ENCODE measurements at regions not wholly inside any gene's neighbourhood (a gene's known extent, or its start where the extent isn't known, plus 50 kb on each side); places are given as distances from the start of the nearest gene placed in this dataset.

GRCh38 chr4:95619525-95620443 is 71.0 kb upstream of the UNC5C start:
- H3K27me3 ChIP-seq (ENCODE audit: insufficient read depth), result no peaks in the 10 kb centered on the region
- peak overlapping the region in 1 of 2 experiments; percentile 41; a peak in 1 of 4 replicates for H3K27ac ChIP-seq (ENCODE audit: low read depth in 2 of 2, low read length in 1 of 2)
- H3F3A ChIP-seq (replicated peaks; ENCODE audit: insufficient read depth), result no peaks in the 10 kb centered on the region
- TF ChIP-seq FOXJ3 (CRISPR knock-in tag; IDR thresholded peaks at IDR 0.05), result no peak
- no peak for TF ChIP-seq REST (IDR thresholded peaks at IDR 0.05; ENCODE audit: low read depth, low read length)
- no peak for TF ChIP-seq RCOR1 (IDR thresholded peaks at IDR 0.05; ENCODE audit: low read length)
- no peak for TF ChIP-seq GABPA (IDR thresholded peaks at IDR 0.05; ENCODE audit: low read depth)
- no peak for TF ChIP-seq USF1 (IDR thresholded peaks at IDR 0.05; ENCODE audit: borderline replicate concordance, low read depth)
- TF ChIP-seq, protein P1, sequence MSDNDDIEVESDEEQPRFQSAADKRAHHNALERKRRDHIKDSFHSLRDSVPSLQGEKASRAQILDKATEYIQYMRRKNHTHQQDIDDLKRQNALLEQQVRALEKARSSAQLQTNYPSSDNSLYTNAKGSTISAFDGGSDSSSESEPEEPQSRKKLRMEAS (IDR thresholded peaks at IDR 0.05; ENCODE audit: low read depth), result no peak
- TF ChIP-seq NFIC (IDR thresholded peaks at IDR 0.05; ENCODE audit: borderline replicate concordance), result no peak
- TF ChIP-seq RFX5 (IDR thresholded peaks at IDR 0.05; ENCODE audit: low read length), result no peak
- no peak overlapping the region for H3K4me2 ChIP-seq
- ChIA-PET CTCF (no interaction called here), POLR2A (no interaction called here)
- H3K4me1 ChIP-seq (ENCODE audit: control insufficient read depth in 1 of 2, insufficient read depth in 2 of 2, low read depth in 1 of 2, low read length in 1 of 2), result no peaks in the 10 kb centered on the region
- no peak overlapping the region for H3K9ac ChIP-seq
- no peaks in the 10 kb centered on the region for H4K20me1 ChIP-seq (ENCODE audit: insufficient read depth)
- H3K9me3 ChIP-seq, result no peaks in the 10 kb centered on the region
- no peak for DNase-seq
- WGBS (ENCODE audit: low lambda C conversion rate), result 50% methylated on average over 9 of the region's 9 CpGs
- H3K4me3 ChIP-seq (ENCODE audit: low read depth in 2 of 2, low read length in 1 of 2), result no peak overlapping the region
- no peaks in the 10 kb centered on the region for H3K9me2 ChIP-seq
- H3K79me2 ChIP-seq (ENCODE audit: insufficient read depth), result no peaks in the 10 kb centered on the region
- H3K36me3 ChIP-seq (replicated peaks in 1 of 2; ENCODE audit: control insufficient read depth in 1 of 2, insufficient read depth in 2 of 2, low read length in 1 of 2), result no peaks in the 10 kb centered on the region
- H2AFZ ChIP-seq (ENCODE audit: low read depth), result peak overlapping the region; percentile 15; the same call in 1 of the 2 replicates

DNA sequence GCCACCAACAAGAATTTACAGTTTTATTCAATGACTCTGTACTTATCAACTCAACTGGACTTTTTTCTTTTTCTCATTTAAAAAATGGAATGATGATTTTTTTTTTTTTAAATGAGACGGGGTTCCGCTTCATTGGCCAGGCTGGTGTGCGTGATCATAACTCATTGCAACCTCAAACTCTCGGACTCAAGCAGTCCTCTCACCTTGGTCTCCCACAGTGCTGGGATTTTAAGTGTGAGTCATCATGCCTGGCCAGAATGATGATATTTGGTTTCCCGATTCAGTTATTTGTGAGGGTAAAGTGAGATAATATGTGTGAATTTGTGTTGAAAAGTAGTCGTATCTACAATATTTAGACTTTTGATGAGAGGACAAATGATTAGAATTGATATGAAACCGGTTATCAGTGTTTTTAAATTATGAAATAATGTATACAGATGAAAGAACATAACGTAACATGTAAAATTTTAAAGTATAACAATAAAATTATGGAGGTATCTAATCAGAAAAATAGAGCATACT is 66.0 kb upstream of the UNC5C start:
- Histone ChIP-seq H3F3A (replicated peaks; ENCODE audit: insufficient read depth) (no peaks in the 10 kb centered on the region), H3K4me3 (ENCODE audit: low read depth in 2 of 2, low read length in 1 of 2) (no peak overlapping the region), H2AFZ (ENCODE audit: low read depth) (no peak overlapping the region), H3K9me3 (no peaks in the 10 kb centered on the region), H3K27me3 (ENCODE audit: insufficient read depth) (no peaks in the 10 kb centered on the region), H3K9me2 (no peaks in the 10 kb centered on the region), H3K36me3 (replicated peaks in 1 of 2; ENCODE audit: control insufficient read depth in 1 of 2, insufficient read depth in 2 of 2, low read length in 1 of 2) (no peaks in the 10 kb centered on the region), H4K20me1 (ENCODE audit: insufficient read depth) (no peaks in the 10 kb centered on the region), H3K4me2 (no peak overlapping the region), H3K4me1 (ENCODE audit: control insufficient read depth in 1 of 2, insufficient read depth in 2 of 2, low read depth in 1 of 2, low read length in 1 of 2) (no peaks in the 10 kb centered on the region), H3K9ac (no peak overlapping the region), H3K27ac (ENCODE audit: low read depth in 2 of 2, low read length in 1 of 2) (no peak overlapping the region), H3K79me2 (ENCODE audit: insufficient read depth) (no peaks in the 10 kb centered on the region)
- CTCF ChIA-PET, result no interaction called here
- no peak for TF ChIP-seq ZBTB33 (IDR thresholded peaks at IDR 0.05; ENCODE audit: borderline replicate concordance, low read depth)
- no peak for TF ChIP-seq RFX5 (IDR thresholded peaks at IDR 0.05; ENCODE audit: low read length)
- TF ChIP-seq NRF1 (IDR thresholded peaks at IDR 0.05; ENCODE audit: low read depth, low read length), result no peak
- TF ChIP-seq FOXJ3 (CRISPR knock-in tag; IDR thresholded peaks at IDR 0.05), result no peak
- TF ChIP-seq TCF12 (IDR thresholded peaks at IDR 0.05), result no peak
- no peak for TF ChIP-seq GABPA (IDR thresholded peaks at IDR 0.05; ENCODE audit: low read depth)
- no peak for TF ChIP-seq CHD2 (IDR thresholded peaks at IDR 0.05; ENCODE audit: low read length, partially characterized antibody)
- no peak for TF ChIP-seq FOXM1 (IDR thresholded peaks at IDR 0.05; ENCODE audit: low read depth)
- no peak for TF ChIP-seq TAF1 (IDR thresholded peaks at IDR 0.05; ENCODE audit: borderline replicate concordance, low read depth, low read length)
- no peak for TF ChIP-seq ELF1 (IDR thresholded peaks at IDR 0.05)
- no peak for TF ChIP-seq MXI1 (IDR thresholded peaks at IDR 0.05; ENCODE audit: low read depth, low read length)
- no peak for TF ChIP-seq MEF2A (IDR thresholded peaks at IDR 0.05; ENCODE audit: borderline replicate concordance, low read depth)
- TF ChIP-seq EP300 (IDR thresholded peaks at IDR 0.05; ENCODE audit: borderline replicate concordance in 1 of 2, low read depth in 1 of 2, low read length in 1 of 2), result no peak
- POLR2A ChIA-PET, result no interaction called here
- DNase-seq, result no peak
- 83% methylated on average over 8 of the region's 8 CpGs for WGBS (ENCODE audit: low lambda C conversion rate)

Data from SK-N-SH (cell line).